Activated CD4-positive, alpha-beta memory T cell treated with anti-CD3 and anti-CD28 coated beads for 36 hours (primary cell): ENCODE measurements at regions not wholly inside any gene's neighbourhood (a gene's known extent, or its start where the extent isn't known, plus 50 kb on each side); places are given as distances from the start of the nearest gene placed in this dataset.
"Not testable (repeated sequence)": the region's sequence is repeated elsewhere in the genome, so short reads cannot be mapped to it uniquely, and the experiment has no call there.

Source experiments
- CTCF ChIA-PET: fragments of 350-600 bp; sonication (Branson Sonifier 250); formaldehyde crosslinking; loops from one replicate; lab custom pipeline; 2021; ENCODE audit warnings: antibody characterized with exemption, inconsistent platforms; lab: Charles Lee
- POLR2A ChIA-PET: fragments of 350-600 bp; sonication (Branson Sonifier 250); formaldehyde crosslinking; loops from one replicate; lab custom pipeline; 2021; ENCODE audit warnings: antibody characterized with exemption; lab: Charles Lee
- DNase-seq: peaks from one replicate; pipeline ENCODE4 v3.0.0-alpha.2; 2020
- H3K27ac Mint-ChIP-seq: one replicate; pipeline ENCODE4 v1.8.0; 2021; ENCODE audit warnings: mixed read lengths
- H3K27me3 Mint-ChIP-seq: one replicate; pipeline ENCODE4 v1.8.0; 2021; ENCODE audit warnings: mixed read lengths
- H3K36me3 Mint-ChIP-seq: one replicate; pipeline ENCODE4 v1.8.0; 2021; ENCODE audit warnings: mixed read lengths
- H3K4me1 Mint-ChIP-seq: one replicate; pipeline ENCODE4 v1.8.0; 2021; ENCODE audit warnings: low read depth, mixed read lengths
- H3K4me3 Mint-ChIP-seq: one replicate; pipeline ENCODE4 v1.8.0; 2021; ENCODE audit warnings: mild to moderate bottlenecking, mixed read lengths
- H3K9me3 Mint-ChIP-seq: one replicate; pipeline ENCODE4 v1.8.0; 2021; ENCODE audit warnings: mixed read lengths
- intact Hi-C: fragments of 100-400 bp; cut with micrococcal nuclease; formaldehyde crosslinking; loops from one replicate; pipeline ENCODE4 v1.15.1; 2023

DNA sequence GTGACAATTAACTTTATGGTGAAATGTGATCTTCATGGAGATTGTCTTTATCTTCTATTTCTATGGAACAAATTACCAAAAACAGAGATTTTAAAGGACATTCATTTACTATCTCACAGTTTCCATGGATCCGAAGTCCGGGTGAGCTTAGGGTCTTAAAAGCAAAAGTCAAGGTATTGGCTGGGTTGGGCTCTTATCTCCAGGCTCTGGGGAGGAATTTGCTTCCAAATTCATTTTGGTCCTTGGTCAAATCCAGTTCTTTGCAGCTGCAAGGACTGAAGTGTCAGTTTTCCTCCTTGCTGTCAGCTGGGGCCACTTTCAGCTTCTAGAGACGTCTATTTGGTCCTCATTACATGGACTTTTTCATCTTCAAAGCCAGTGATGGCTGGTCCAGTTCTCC, 395.8 kb upstream of the MAF start:
- H3K27ac Mint-ChIP-seq, result no peak overlapping the region
- intact Hi-C loops, result no loop called here
- no peak overlapping the region for H3K4me3 Mint-ChIP-seq
- no peaks in the 10 kb centered on the region for H3K4me1 Mint-ChIP-seq
- POLR2A ChIA-PET, result no interaction called here
- H3K9me3 Mint-ChIP-seq, result no peaks in the 10 kb centered on the region
- no peaks in the 10 kb centered on the region for H3K36me3 Mint-ChIP-seq
- CTCF ChIA-PET, result no interaction called here
- DNase-seq, result no peak
- peaks cover 9% of the 10 kb centered on the region for H3K27me3 Mint-ChIP-seq

DNA sequence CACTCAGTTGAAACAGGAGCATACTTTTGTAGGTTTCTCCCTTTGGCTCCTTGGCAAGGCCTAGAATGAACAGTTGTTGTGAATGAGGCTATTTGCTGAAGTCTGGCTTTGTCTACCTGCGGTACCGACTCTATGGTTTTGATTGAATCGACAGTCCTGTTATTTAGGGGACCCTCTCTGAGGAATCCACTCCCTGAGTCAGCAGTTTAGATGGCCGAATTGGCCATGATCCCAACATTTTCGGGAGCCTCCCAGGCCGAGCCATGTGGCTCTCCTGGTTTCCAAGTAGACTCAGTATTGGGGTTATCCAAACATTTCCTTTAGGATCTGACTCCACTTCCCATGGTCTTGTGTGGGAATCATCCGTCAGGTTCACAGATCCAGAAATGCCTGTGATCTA, 394.8 kb upstream of the MAF start:
- Mint-ChIP-seq H3K27me3 (peaks cover 3% of the 10 kb centered on the region), H3K4me1 (no peaks in the 10 kb centered on the region), H3K9me3 (no peaks in the 10 kb centered on the region), H3K4me3 (no peak overlapping the region), H3K27ac (no peak overlapping the region), H3K36me3 (no peaks in the 10 kb centered on the region)
- DNase-seq, result no peak
- ChIA-PET POLR2A (no interaction called here), CTCF (interaction anchor here (0.7 to 1.4 kb wide), 2 partner anchors 471 to 708 kb away, joined by 3 read pairs; no protein-coding TSS in a partner anchor)
- intact Hi-C loops, result no loop called here

DNA sequence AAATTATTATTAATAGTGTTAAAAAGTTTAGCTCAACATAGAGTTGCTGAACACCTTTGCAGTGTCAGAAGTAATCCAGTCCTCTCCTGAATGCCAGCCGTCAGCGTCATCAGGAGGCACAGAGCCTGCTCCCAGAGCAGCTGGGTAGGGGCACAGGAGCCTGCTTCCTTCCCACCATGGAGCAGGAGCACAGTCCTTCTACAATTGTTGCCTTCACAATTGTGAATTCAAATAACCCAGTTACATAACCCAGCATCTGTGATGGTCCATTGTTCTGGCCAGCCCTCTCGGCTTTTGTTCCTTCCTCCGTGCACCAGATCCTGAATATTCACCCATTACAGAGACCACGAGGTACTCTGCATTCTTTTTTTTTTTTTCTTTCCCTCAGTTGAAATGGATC, 393.9 kb upstream of the MAF start:
- Mint-ChIP-seq H3K4me3 (no peak overlapping the region), H3K9me3 (no peaks in the 10 kb centered on the region), H3K4me1 (no peaks in the 10 kb centered on the region), H3K27ac (no peak overlapping the region), H3K36me3 (no peaks in the 10 kb centered on the region), H3K27me3 (peaks cover 2% of the 10 kb centered on the region)
- DNase-seq, result no peak
- POLR2A ChIA-PET, result interaction anchor here (1.1 kb wide), 1 partner anchor 330 kb away, joined by 3 read pairs; no protein-coding TSS in a partner anchor
- CTCF ChIA-PET, result interaction anchor here (0.7 to 1.4 kb wide), 2 partner anchors 472 to 707 kb away, joined by 3 read pairs; no protein-coding TSS in a partner anchor
- intact Hi-C loops, result no loop called here

DNA sequence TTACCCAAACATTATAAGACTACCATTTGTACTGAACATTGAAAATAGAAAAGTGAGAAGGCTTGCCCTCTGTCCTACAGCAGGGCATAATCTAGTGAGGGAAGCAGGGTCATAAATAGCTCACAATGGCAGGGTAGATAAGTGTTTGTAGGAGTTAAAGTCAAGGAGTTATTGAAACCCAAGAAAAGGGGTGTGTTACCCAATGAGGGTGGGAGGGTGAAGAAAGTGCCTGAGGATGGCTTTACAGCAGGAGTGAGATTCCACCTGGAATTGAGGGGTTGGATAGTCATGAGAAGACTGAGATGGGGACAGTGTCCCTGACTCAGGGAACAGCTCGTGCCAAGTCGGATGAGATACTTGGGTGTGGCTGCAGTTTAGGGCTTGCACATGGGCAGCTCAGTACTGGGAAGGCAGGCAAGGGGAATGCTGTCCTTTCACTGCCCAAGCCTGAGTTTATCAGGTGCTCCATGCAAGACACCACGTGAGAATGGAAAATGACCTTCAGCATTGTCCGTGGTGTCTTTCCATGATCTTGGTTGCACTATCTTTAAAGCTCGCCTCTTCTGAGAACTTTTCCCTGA, 393.2 kb upstream of the MAF start:
- Mint-ChIP-seq H3K36me3 (no peaks in the 10 kb centered on the region), H3K9me3 (no peaks in the 10 kb centered on the region), H3K27ac (no peak overlapping the region), H3K27me3 (peaks cover 2% of the 10 kb centered on the region), H3K4me3 (no peak overlapping the region), H3K4me1 (no peaks in the 10 kb centered on the region)
- DNase-seq, result no peak
- POLR2A ChIA-PET, result interaction anchor here (1.1 kb wide), 1 partner anchor 331 kb away, joined by 3 read pairs; no protein-coding TSS in a partner anchor
- intact Hi-C loops, result no loop called here
- CTCF ChIA-PET, result interaction anchor here (0.9 to 1.4 kb wide), 2 partner anchors 12 to 473 kb away, joined by 3 read pairs; no protein-coding TSS in a partner anchor

DNA sequence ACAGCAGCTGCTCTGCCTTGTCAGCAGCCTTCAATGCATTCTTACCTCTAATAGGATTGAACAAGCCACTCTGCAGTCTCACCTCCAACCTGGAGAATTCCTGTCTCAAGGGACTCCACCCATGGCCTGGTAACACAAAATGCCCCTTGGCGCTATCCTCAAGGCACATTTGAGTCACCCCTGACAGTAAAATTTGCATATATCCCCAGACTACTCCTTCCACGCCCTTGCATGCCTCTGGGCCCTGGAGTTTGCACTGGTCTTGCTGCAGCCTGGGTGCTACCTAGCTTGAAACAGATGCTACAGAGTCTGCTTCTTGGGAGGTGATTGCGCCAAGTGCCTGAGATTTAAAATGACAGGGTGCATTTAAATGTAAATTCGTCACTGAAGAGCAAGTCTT, 391.4 kb upstream of the MAF start:
- ChIA-PET POLR2A (no interaction called here), CTCF (no interaction called here)
- Mint-ChIP-seq H3K36me3 (no peaks in the 10 kb centered on the region), H3K4me3 (no peak overlapping the region), H3K27ac (no peak overlapping the region), H3K4me1 (no peaks in the 10 kb centered on the region), H3K9me3 (no peaks in the 10 kb centered on the region), H3K27me3 (peaks cover 2% of the 10 kb centered on the region)
- intact Hi-C loops, result no loop called here
- DNase-seq, result no peak

DNA sequence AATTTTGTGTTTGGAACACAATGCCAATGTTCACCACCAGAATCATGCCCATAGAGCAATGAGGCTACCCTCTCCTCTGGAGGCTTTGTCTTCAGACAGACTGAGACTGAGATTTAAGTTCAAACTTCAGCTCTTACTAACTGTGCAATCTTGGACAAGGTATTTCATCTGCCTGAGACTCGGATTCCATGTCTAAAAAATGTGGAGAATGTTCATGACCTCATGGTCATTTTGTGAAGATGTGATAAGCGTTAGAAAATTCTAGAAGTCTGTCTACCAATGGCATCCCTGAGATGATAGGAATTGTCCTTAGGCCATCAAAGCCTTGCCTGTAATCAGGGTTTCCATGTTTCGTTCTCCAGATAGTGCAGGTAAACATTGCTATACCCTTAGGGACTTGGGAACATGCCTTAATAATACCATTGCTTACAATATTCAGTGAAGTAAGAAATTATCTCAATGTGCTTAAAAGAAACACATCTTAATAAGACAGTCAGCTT, 388.2 kb upstream of the MAF start:
- no peak overlapping the region for H3K4me3 Mint-ChIP-seq
- intact Hi-C loops, result no loop called here
- no peaks in the 10 kb centered on the region for H3K9me3 Mint-ChIP-seq
- CTCF ChIA-PET, result no interaction called here
- H3K27me3 Mint-ChIP-seq, result peaks cover 2% of the 10 kb centered on the region
- no peaks in the 10 kb centered on the region for H3K4me1 Mint-ChIP-seq
- DNase-seq, result no peak
- no peaks in the 10 kb centered on the region for H3K36me3 Mint-ChIP-seq
- POLR2A ChIA-PET, result no interaction called here
- H3K27ac Mint-ChIP-seq, result no peak overlapping the region

DNA sequence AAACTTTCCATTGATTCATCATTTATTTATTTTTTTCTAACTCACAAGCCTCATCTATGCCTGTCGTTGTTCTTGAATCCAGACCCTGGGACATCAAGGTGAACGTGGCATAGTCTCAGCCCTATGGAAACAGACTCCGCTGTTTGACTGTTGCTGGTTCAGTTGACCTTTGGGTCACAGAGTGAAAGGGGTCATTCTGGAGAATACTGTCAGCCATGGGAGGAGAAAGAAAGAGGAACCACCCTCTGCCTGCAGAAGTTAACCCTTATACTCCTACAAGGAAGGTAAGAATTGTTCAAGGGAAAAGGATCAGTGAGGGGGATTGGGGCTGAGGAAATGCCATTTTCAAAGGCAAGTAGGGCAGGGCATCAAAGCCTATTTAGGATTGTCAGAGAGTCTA, 387.6 kb upstream of the MAF start:
- intact Hi-C loops, result no loop called here
- H3K4me3 Mint-ChIP-seq, result no peak overlapping the region

DNA sequence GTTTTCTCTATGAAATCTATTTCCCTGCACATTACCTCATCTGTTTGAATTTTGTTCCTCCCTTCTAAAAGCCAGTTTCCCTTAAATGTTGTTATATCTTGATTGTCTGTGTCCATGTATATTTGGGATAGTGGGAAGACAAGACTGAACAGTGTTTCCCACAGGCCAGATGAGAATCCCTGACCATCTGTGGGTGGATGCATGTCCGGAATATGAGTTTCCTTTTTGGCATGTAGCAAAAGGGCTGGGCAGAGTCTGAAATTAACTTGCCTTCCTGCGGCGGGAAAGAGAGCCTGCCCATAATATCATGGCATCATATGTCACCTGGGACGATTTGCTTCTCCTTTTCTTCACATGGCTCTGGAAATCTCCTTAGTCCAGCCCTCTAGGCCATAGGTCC, 385.8 kb upstream of the MAF start:
- POLR2A ChIA-PET, result no interaction called here
- no peak for DNase-seq
- Mint-ChIP-seq H3K4me1 (no peaks in the 10 kb centered on the region), H3K4me3 (no peak overlapping the region), H3K9me3 (no peaks in the 10 kb centered on the region), H3K36me3 (no peaks in the 10 kb centered on the region), H3K27ac (no peak overlapping the region), H3K27me3 (no peaks in the 10 kb centered on the region)
- CTCF ChIA-PET, result no interaction called here
- intact Hi-C loops, result no loop called here

More for the DNA sequence above, 387.6 kb upstream of the MAF start:
- ChIA-PET CTCF (no interaction called here), POLR2A (no interaction called here)
- Mint-ChIP-seq H3K36me3 (no peaks in the 10 kb centered on the region), H3K9me3 (no peaks in the 10 kb centered on the region), H3K4me1 (no peaks in the 10 kb centered on the region), H3K27ac (no peak overlapping the region), H3K27me3 (peaks cover 2% of the 10 kb centered on the region)
- DNase-seq, result no peak

DNA sequence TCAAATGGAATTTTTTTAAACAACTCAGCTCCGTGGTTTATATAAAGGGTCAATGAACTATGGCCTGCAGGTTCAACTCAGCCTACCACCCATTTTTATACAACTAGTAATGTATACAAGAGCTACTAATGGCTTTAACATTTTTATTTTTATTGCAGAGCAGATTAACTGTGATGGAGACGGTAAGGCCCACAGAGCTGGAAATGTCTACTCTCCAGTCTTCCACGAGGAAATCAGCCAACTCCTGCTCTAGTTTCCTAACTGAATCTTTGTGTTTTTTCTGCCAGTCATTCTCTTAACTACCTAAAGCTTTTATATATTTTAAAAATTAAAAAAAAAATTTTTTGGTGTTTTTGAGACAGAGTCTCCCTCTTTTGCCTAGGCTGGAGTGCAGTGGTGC, 385.1 kb upstream of the MAF start:
- Mint-ChIP-seq H3K36me3 (no peaks in the 10 kb centered on the region), H3K27me3 (no peaks in the 10 kb centered on the region), H3K27ac (no peak overlapping the region), H3K4me1 (no peaks in the 10 kb centered on the region), H3K4me3 (no peak overlapping the region), H3K9me3 (no peaks in the 10 kb centered on the region)
- intact Hi-C loops, result no loop called here
- POLR2A ChIA-PET, result no interaction called here
- DNase-seq, result no peak
- CTCF ChIA-PET, result no interaction called here

DNA sequence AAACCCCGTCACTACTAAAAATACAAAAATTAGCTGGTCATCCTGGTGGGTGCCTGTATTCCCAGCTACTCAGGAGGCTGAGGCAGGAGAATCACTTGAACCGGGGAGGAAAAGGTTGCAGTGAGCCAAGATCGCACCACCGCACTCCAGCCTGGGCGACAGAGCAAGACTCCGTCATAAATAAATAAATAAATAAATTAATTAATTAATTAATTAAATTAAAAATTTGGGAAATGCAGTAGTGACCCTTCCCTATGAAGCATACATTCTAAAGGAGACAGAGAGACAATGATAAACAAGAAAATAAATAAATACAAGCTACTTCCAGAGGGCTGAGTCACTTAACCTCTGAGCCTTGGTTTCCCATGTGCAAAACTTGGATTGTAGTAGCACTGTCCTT, 383.6 kb upstream of the MAF start:
- H3K36me3 Mint-ChIP-seq, H3K9me3 Mint-ChIP-seq, CTCF ChIA-PET, intact Hi-C loops, H3K27ac Mint-ChIP-seq, H3K4me3 Mint-ChIP-seq, H3K27me3 Mint-ChIP-seq, H3K4me1 Mint-ChIP-seq, POLR2A ChIA-PET, DNase-seq: not testable (repeated sequence)

DNA sequence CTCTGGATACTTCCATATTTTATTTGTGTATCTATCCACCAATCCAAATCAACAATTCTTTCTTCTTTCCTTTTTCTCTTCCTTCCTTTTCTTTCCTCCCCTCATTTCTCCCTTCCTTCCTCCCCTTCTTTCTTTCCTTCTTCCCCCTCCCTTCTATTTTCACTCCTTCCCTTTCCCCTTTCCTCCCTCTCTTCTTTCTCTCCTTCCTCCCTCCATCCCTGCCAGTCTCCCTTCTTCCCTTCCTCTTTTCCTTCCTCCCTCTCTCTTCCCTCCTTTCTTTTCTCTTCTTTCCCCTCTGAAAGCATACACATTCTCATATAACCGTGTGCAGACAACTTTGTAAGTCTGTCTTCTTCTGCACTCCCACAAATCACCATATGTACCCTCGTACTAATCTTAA, 382.3 kb upstream of the MAF start:
- H3K36me3 Mint-ChIP-seq, result no peaks in the 10 kb centered on the region
- H3K27ac Mint-ChIP-seq, result no peak overlapping the region
- no peaks in the 10 kb centered on the region for H3K9me3 Mint-ChIP-seq
- peaks cover 4% of the 10 kb centered on the region for H3K27me3 Mint-ChIP-seq
- H3K4me1 Mint-ChIP-seq, result no peaks in the 10 kb centered on the region
- CTCF ChIA-PET, result no interaction called here
- H3K4me3 Mint-ChIP-seq, result no peak overlapping the region
- DNase-seq, result no peak
- POLR2A ChIA-PET, result no interaction called here
- intact Hi-C loops, result no loop called here

DNA sequence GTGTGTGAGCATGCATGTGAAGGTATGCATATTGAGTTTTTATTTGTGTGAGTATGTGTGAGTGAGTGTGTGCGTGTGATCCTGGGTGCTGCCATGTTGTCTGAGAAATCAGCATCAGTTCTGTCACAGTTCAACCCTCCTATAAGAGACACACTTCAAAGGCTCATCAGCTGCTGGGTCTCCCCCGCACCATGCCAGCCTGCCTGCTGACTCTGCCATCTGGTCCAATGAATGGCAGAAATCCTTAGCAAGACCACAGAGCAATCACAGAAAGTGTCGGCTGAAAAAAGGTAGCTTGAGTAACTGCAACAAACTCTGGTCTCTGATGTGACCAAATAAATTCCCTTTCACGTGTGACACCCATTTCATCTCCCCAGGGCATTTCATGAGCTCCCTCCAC, 381.8 kb upstream of the MAF start:
- H3K4me3 Mint-ChIP-seq, result no peak overlapping the region
- no peak for DNase-seq
- H3K9me3 Mint-ChIP-seq, result no peaks in the 10 kb centered on the region
- H3K27ac Mint-ChIP-seq, result no peak overlapping the region
- H3K4me1 Mint-ChIP-seq, result no peaks in the 10 kb centered on the region
- ChIA-PET POLR2A (no interaction called here), CTCF (no interaction called here)
- no peaks in the 10 kb centered on the region for H3K36me3 Mint-ChIP-seq
- intact Hi-C loops, result no loop called here
- H3K27me3 Mint-ChIP-seq, result peaks cover 4% of the 10 kb centered on the region

DNA sequence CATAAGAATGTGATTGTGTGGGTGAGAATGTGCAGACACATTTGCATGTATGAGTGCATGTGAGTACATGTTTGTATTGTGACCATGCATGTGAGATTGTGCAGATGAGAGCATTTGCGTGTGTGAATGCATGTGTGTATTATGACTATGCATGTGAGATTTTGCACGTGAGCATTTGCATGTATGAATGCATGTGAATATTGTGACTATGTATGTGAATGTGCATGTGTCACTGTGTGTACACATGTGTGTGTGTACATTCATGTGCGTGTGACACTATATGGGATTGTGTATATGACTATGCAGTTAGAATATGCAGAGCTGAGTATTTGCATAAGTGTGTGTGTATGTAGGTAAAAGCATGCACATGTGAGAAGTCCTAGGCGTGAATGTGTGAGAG, 381.3 kb upstream of the MAF start:
- DNase-seq, result no peak
- H3K36me3 Mint-ChIP-seq, result no peaks in the 10 kb centered on the region
- H3K4me3 Mint-ChIP-seq, result no peak overlapping the region
- no peaks in the 10 kb centered on the region for H3K4me1 Mint-ChIP-seq
- H3K27ac Mint-ChIP-seq, result no peak overlapping the region
- H3K9me3 Mint-ChIP-seq, result no peaks in the 10 kb centered on the region
- ChIA-PET CTCF (no interaction called here), POLR2A (no interaction called here)
- intact Hi-C loops, result no loop called here
- H3K27me3 Mint-ChIP-seq, result peaks cover 4% of the 10 kb centered on the region
